Rectal smooth muscle tissue (tissue), 1 donor: ENCODE measurements at regions not wholly inside any gene's neighbourhood (a gene's known extent, or its start where the extent isn't known, plus 50 kb on each side); places are given as distances from the start of the nearest gene placed in this dataset.
"Not testable (repeated sequence)": the region's sequence is repeated elsewhere in the genome, so short reads cannot be mapped to it uniquely, and the experiment has no call there.

Source experiments
- H3K27ac ChIP-seq: one replicate; pipeline ENCODE4 v1.7.0; 2013; ENCODE audit warnings: low read depth, low read length, inconsistent platforms
- H3K27me3 ChIP-seq: one replicate; pipeline ENCODE4 v1.7.0; 2013; ENCODE audit warnings: low read length; ENCODE audit not compliant: control insufficient read depth, insufficient read depth
- H3K36me3 ChIP-seq: one replicate; pipeline ENCODE4 v1.7.0; 2013; ENCODE audit warnings: low read length; ENCODE audit not compliant: control insufficient read depth, insufficient read depth
- H3K4me1 ChIP-seq: one replicate; pipeline ENCODE4 v1.7.0; 2013; ENCODE audit warnings: low read length; ENCODE audit not compliant: control insufficient read depth, insufficient read depth
- H3K4me3 ChIP-seq: one replicate; pipeline ENCODE4 v1.7.0; 2013; ENCODE audit warnings: low read length
- H3K9ac ChIP-seq: one replicate; pipeline ENCODE4 v1.7.0; 2013; ENCODE audit warnings: low read length

GRCh38 chr13:105692769-105693168, 842.7 kb downstream of the EFNB2 start:
- Histone ChIP-seq H3K4me3 (no peak overlapping the region), H3K36me3 (no peaks in the 10 kb centered on the region), H3K9ac (no peak overlapping the region), H3K27ac (no peak overlapping the region), H3K4me1 (no peaks in the 10 kb centered on the region), H3K27me3 (no peaks in the 10 kb centered on the region)

- Histone ChIP-seq H3K27me3 (no peaks in the 10 kb centered on the region), H3K36me3 (no peaks in the 10 kb centered on the region), H3K9ac (no peak overlapping the region), H3K4me1 (no peaks in the 10 kb centered on the region), H3K27ac (no peak overlapping the region), H3K4me3 (no peak overlapping the region)
These were observed 851.2 kb downstream of the EFNB2 start for GRCh38 chr13:105684216-105684615.

DNA sequence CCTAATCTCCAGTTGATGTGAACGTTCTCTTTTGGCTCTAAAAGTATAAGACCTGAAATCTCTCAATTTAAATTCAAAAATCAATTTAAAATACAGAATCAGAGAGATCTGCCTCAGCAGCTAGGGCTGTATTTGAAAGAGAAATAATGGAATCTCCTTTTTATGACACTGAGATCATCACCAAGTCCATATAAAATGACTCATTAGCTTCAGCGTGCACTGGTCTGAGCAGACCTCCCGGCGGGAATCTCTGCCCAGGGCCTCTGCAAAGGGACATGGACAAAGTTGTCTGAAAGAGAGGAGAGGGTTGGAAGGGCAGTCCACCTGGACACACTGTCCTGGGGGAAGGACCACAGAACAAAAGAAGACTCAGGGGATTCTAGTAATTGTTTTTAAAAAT, 855.6 kb downstream of the EFNB2 start:
- Histone ChIP-seq H3K4me3 (no peak overlapping the region), H3K36me3 (no peaks in the 10 kb centered on the region), H3K4me1 (no peaks in the 10 kb centered on the region), H3K9ac (no peak overlapping the region), H3K27me3 (no peaks in the 10 kb centered on the region), H3K27ac (no peak overlapping the region)

DNA sequence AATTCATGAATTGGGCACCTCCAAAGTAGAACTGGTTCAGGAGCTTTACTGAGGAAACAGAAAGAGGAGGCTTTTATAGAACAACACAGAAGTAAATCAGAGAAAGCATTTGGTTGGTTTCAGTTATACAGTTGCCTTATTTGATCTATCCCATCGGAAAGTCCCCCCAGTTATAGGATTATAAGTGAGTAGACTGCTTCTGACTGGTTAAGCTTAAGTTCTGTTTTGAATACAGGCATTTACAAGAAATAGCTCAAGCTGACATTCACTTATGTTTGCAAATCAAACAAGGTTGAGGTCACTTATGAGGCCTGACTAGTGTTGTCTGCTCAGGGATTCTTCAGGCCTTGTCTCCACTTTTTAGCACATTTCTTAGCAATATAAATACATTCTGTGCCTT, 857.4 kb downstream of the EFNB2 start:
- Histone ChIP-seq H3K9ac (no peak overlapping the region), H3K36me3 (no peaks in the 10 kb centered on the region), H3K27ac (no peak overlapping the region), H3K27me3 (no peaks in the 10 kb centered on the region), H3K4me1 (no peaks in the 10 kb centered on the region), H3K4me3 (no peak overlapping the region)

DNA sequence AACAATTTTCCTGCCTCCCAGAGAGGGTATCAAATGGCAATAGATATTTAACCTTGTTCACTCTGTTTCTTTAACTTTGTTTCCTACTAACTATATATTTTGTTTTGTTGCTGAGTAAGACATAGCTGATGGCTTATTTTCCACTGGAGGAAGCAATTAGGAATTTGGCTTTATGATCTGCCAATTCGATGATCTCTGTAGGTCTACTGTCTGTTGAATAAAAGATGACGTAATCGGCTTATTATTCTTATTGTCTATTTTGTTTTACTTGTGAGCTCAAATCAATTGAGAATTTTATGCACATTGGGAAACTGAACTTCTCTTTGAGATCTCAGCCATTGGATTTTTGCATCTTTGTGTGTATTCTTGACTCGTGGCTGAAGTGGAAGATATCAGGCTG, 862.6 kb downstream of the EFNB2 start:
- no peaks in the 10 kb centered on the region for H3K4me1 ChIP-seq
- no peaks in the 10 kb centered on the region for H3K27me3 ChIP-seq
- no peak overlapping the region for H3K27ac ChIP-seq
- H3K36me3 ChIP-seq: no peaks in the 10 kb centered on the region
- H3K9ac ChIP-seq: no peak overlapping the region
- H3K4me3 ChIP-seq: no peak overlapping the region

DNA sequence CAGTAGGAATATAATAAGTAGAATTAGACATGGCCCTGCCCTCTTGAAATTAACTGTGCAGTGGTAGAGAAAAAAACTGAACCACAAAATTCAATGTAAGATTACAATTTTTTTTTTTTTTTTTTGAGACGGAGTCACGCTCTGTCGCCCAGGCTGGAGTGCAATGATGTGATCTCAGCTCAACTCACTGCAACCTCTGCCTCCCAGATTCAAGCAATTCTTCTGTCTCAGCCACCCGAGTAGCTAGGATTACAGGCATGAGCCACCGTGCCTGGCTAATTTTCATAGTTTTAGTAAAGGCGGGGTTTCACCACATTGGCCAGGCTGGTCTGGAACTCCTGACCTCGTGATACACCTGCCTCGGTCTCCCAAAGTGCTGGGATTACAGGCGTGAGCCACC, 864.3 kb downstream of the EFNB2 start:
- H3K27me3 ChIP-seq, H3K4me1 ChIP-seq, H3K9ac ChIP-seq, H3K27ac ChIP-seq, H3K36me3 ChIP-seq, H3K4me3 ChIP-seq: not testable (repeated sequence)

GRCh38 chr13:105670179-105670990, 865.1 kb downstream of the EFNB2 start:
- no peaks in the 10 kb centered on the region for H3K36me3 ChIP-seq
- no peaks in the 10 kb centered on the region for H3K4me1 ChIP-seq
- H3K9ac ChIP-seq: no peak overlapping the region
- no peak overlapping the region for H3K27ac ChIP-seq
- H3K4me3 ChIP-seq: no peak overlapping the region
- H3K27me3 ChIP-seq: no peaks in the 10 kb centered on the region

DNA sequence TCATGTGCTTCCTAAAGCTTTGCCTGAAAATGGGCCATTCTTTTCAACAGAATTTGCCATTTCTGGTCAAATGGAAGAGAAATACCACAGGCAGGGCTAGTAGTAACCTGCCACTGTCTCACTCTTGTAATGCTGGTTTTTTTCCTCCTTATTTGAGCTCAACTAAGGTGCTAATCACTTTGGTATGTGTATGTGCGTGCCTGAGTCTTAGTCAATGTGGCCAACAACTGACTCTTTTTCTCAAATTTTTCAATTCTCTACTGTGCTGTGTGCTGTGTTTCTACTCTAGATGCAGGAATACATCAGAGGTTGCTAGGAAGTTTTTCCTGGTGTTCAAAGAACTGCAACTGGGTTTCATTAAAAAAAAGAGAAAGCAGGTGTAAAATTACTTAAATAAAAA, 870.2 kb downstream of the EFNB2 start:
- H3K4me3 ChIP-seq: no peak overlapping the region
- no peaks in the 10 kb centered on the region for H3K4me1 ChIP-seq
- H3K9ac ChIP-seq: no peak overlapping the region
- no peak overlapping the region for H3K27ac ChIP-seq
- H3K27me3 ChIP-seq: no peaks in the 10 kb centered on the region
- no peaks in the 10 kb centered on the region for H3K36me3 ChIP-seq

GRCh38 chr13:105663182-105663581, 872.3 kb downstream of the EFNB2 start:
- H3K27me3 ChIP-seq: no peaks in the 10 kb centered on the region
- H3K4me1 ChIP-seq: no peaks in the 10 kb centered on the region
- no peak overlapping the region for H3K27ac ChIP-seq
- H3K4me3 ChIP-seq: no peak overlapping the region
- no peak overlapping the region for H3K9ac ChIP-seq
- H3K36me3 ChIP-seq: no peaks in the 10 kb centered on the region

DNA sequence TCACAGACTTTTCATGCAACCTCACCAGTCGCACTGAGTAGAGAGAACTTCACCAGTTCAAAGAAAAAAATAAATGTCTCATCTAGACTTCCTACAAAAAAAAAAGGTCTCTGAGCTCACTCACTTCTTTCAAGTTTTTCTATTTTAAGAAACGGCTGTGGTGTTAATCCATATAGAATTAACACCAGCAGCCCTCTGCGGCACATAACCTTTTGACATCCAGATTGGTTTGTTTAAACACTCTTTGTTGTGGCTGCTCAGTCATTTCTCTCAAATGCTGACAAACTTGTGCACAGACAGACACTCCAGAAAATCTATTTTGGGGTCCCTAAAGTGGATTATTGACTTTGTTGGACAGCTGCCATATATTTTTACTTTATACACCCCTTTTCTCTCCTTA, 874.9 kb downstream of the EFNB2 start:
- no peaks in the 10 kb centered on the region for H3K27me3 ChIP-seq

GRCh38 chr13:105658431-105658830, 877.0 kb downstream of the EFNB2 start:
- no peaks in the 10 kb centered on the region for H3K36me3 ChIP-seq
- H3K4me3 ChIP-seq: no peak overlapping the region
- H3K4me1 ChIP-seq: no peaks in the 10 kb centered on the region
- no peak overlapping the region for H3K9ac ChIP-seq
- no peak overlapping the region for H3K27ac ChIP-seq
- no peaks in the 10 kb centered on the region for H3K27me3 ChIP-seq

More for the DNA sequence above, 874.9 kb downstream of the EFNB2 start:
- H3K36me3 ChIP-seq: no peaks in the 10 kb centered on the region
- no peak overlapping the region for H3K27ac ChIP-seq
- no peak overlapping the region for H3K4me3 ChIP-seq
- no peaks in the 10 kb centered on the region for H3K4me1 ChIP-seq
- no peak overlapping the region for H3K9ac ChIP-seq

DNA sequence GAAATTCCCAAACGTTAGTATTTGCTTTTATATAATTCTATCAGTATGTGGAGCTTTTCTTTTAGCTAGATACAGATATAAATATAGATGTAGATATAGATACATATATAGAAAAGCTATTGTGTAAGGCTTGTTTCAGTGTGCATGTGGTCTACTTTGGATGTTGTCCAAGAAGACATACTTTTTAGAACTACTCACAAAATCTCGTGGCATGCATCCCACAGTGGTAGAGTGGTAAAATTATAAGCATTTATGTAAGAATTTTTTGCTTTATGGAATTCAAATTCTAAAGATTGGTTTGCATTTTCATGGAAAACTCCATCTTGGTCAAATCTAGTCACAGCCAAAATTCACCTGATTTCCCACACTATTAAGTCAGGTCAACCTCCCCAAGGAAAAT, 880.4 kb downstream of the EFNB2 start:
- Histone ChIP-seq H3K4me1 (no peaks in the 10 kb centered on the region), H3K9ac (no peak overlapping the region), H3K36me3 (no peaks in the 10 kb centered on the region), H3K27me3 (no peaks in the 10 kb centered on the region), H3K27ac (no peak overlapping the region), H3K4me3 (no peak overlapping the region)

GRCh38 chr13:105643966-105644365, 891.5 kb downstream of the EFNB2 start:
- H3K36me3 ChIP-seq: no peaks in the 10 kb centered on the region
- H3K4me3 ChIP-seq: no peak overlapping the region
- no peak overlapping the region for H3K27ac ChIP-seq
- H3K4me1 ChIP-seq: no peaks in the 10 kb centered on the region
- no peak overlapping the region for H3K9ac ChIP-seq
- H3K27me3 ChIP-seq: no peaks in the 10 kb centered on the region
